HAP-1 (cell line): ENCODE measurements at regions not wholly inside any gene's neighbourhood (a gene's known extent, or its start where the extent isn't known, plus 50 kb on each side); places are given as distances from the start of the nearest gene placed in this dataset.
"Not testable (repeated sequence)": the region's sequence is repeated elsewhere in the genome, so short reads cannot be mapped to it uniquely, and the experiment has no call there.

Experiments
- DNase-seq, 2 experiments: peaks; one replicate each; pipeline ENCODE4 v3.0.0-alpha.2; 2016 to 2020; ENCODE audit warnings: low spot score in 2 of 2
- H3K27me3 ChIP-seq: fragments of 250-450 bp; sonication (Bioruptor Pico); 2 replicates; pipeline ENCODE4 v1.5.1; 2020; ENCODE audit warnings: low read depth, mild to moderate bottlenecking, moderate library complexity
- H3K36me3 ChIP-seq: fragments of 250-450 bp; sonication (Bioruptor Pico); replicated peaks from 2 replicates; pipeline ENCODE4 v1.5.1; 2020; ENCODE audit warnings: mild to moderate bottlenecking
- H3K4me1 ChIP-seq: fragments of 250-450 bp; sonication (Bioruptor Pico); 2 replicates; pipeline ENCODE4 v1.5.1; 2020; ENCODE audit warnings: mild to moderate bottlenecking
- H3K4me3 ChIP-seq: fragments of 250-450 bp; sonication (Bioruptor Pico); 2 replicates; pipeline ENCODE4 v1.5.1; 2020; ENCODE audit warnings: mild to moderate bottlenecking, moderate library complexity
- H3K9me3 ChIP-seq: fragments of 250-450 bp; sonication (Bioruptor Pico); 2 replicates; pipeline ENCODE4 v1.5.1; 2020; ENCODE audit warnings: mild to moderate bottlenecking, moderate library complexity
- in situ Hi-C: fragments of 300-500 bp; cut with MboI; formaldehyde crosslinking; loops from 3 replicates; pipeline ENCODE4 v1.14.3; 2020; ENCODE audit warnings: low sequenced_read_pairs, inconsistent platforms, mixed read lengths

- H3K9me3 ChIP-seq, in situ Hi-C loops, H3K4me1 ChIP-seq, H3K4me3 ChIP-seq, H3K27me3 ChIP-seq, DNase-seq, H3K36me3 ChIP-seq: not testable (repeated sequence)
Observed at GRCh38 chr7:47052541-47053208, 529.2 kb downstream of the TNS3 start.

- no peaks in the 10 kb centered on the region for H3K36me3 ChIP-seq
- no peak for DNase-seq
- H3K4me3 ChIP-seq, result no peak overlapping the region
- no peaks in the 10 kb centered on the region for H3K9me3 ChIP-seq
- H3K27me3 ChIP-seq, result no peaks in the 10 kb centered on the region
- H3K4me1 ChIP-seq, result no peaks in the 10 kb centered on the region
- in situ Hi-C loops, result no loop called here
Observed at GRCh38 chr7:47049234-47049774, 532.6 kb downstream of the TNS3 start.

DNA sequence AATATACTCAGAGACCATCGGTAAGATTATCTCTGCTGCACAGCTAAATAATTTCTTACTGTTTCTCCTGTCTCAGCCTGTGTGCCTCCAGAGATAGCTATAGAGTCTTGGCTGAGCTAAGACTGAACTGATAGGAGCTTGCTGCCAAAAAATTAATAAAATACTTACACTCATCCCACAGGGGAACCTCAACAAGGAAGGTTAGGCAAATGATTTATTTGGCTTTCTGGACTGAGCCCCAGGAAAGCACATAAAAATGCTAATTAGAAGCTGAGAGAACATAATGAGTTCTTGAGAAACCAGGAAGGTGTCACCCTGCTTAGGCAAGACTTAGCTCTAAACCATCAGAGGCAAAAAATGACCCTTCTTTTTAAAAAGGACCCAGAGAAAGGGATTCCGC, 534.5 kb downstream of the TNS3 start:
- Histone ChIP-seq H3K4me1 (no peaks in the 10 kb centered on the region), H3K4me3 (no peak overlapping the region), H3K36me3 (no peaks in the 10 kb centered on the region), H3K9me3 (no peaks in the 10 kb centered on the region), H3K27me3 (no peaks in the 10 kb centered on the region)
- in situ Hi-C loops, result no loop called here
- no peak for DNase-seq

GRCh38 chr7:47046949-47047348, 535.0 kb downstream of the TNS3 start:
- no peak for DNase-seq
- Histone ChIP-seq H3K4me1 (no peaks in the 10 kb centered on the region), H3K36me3 (no peaks in the 10 kb centered on the region), H3K4me3 (no peak overlapping the region), H3K27me3 (no peaks in the 10 kb centered on the region), H3K9me3 (no peaks in the 10 kb centered on the region)
- in situ Hi-C loops, result no loop called here

DNA sequence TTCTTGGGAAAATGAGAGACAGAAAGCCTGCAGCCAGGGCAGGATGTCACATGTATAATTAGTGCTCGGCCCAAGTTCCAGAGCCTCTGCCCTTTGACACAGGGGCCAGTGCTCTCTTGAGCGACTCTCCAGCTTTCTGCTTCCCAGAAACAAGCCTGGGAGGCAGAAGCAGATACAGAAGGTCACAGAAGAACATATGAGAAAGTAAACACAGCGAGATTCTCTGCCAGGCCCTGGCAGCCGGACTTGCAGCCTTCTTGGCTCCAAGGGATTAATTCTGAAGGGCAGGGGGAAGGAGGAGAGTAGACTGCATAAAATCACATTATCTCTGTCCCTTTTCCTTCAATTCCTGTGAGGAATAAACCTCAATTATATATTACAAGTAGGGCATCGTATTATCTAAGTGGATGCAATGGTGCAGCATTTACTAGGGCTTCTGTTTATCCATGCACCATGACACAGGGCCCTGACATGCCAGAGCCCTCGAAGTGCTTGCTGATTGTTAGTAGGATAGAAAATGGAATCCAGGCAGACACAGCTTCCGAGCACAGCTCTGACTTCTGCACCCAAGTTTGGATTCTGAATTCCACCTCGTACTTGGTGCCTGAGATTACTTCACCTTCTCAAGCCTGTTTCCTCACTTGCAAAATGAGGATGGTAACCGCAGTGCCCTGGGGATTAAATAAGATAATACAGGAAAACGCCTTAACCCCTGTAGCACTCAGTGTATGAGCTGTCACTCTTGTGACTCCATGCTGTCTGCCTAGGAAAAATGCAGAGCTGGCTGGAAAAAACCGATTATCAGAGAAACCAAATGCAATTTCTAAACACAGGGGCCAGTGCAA, 536.5 kb downstream of the TNS3 start:
- DNase-seq, result no peak
- Histone ChIP-seq H3K36me3 (no peaks in the 10 kb centered on the region), H3K4me3 (no peak overlapping the region), H3K9me3 (no peaks in the 10 kb centered on the region), H3K4me1 (no peaks in the 10 kb centered on the region), H3K27me3 (no peaks in the 10 kb centered on the region)
- in situ Hi-C loops, result no loop called here

DNA sequence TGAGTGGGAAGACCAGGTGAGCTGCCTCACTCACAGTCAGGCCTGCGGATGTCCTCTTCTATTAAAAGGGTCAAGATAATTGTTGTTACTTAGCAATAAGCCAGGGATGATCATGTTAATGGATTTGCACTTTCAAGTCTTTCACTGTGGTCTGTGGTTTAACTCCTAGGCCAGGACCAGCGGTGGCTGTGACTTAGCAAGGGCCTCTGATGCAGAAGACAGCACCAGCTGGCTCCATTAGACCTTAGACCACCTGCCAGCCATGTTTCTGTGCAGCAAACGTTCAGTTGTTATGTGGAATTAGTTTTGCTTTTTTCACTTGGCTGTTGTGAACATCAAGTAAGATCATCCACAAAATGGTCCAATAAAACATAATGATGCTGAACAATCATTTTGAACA, 537.3 kb downstream of the TNS3 start:
- peaks cover 4% of the 10 kb centered on the region; the same call in 1 of the 2 replicates for H3K4me1 ChIP-seq
- in situ Hi-C loops, result no loop called here
- DNase-seq, result no peak

GRCh38 chr7:47043304-47043703, 538.6 kb downstream of the TNS3 start:
- Histone ChIP-seq H3K4me3 (no peak overlapping the region), H3K36me3 (no peaks in the 10 kb centered on the region), H3K9me3 (no peaks in the 10 kb centered on the region), H3K4me1 (peaks cover 4% of the 10 kb centered on the region; the same call in 1 of the 2 replicates), H3K27me3 (no peaks in the 10 kb centered on the region)
- no peak for DNase-seq
- in situ Hi-C loops, result no loop called here

More for the DNA sequence above, 537.3 kb downstream of the TNS3 start:
- Histone ChIP-seq H3K36me3 (no peaks in the 10 kb centered on the region), H3K4me3 (no peak overlapping the region), H3K27me3 (no peaks in the 10 kb centered on the region), H3K9me3 (no peaks in the 10 kb centered on the region)

- peaks cover 4% of the 10 kb centered on the region; the same call in 1 of the 2 replicates for H3K4me1 ChIP-seq
- DNase-seq, result no peak
- in situ Hi-C loops, result no loop called here
- no peaks in the 10 kb centered on the region for H3K36me3 ChIP-seq
- no peak overlapping the region for H3K4me3 ChIP-seq
- no peaks in the 10 kb centered on the region for H3K9me3 ChIP-seq
- H3K27me3 ChIP-seq, result no peaks in the 10 kb centered on the region
Observed at GRCh38 chr7:47042669-47043068, 539.2 kb downstream of the TNS3 start.

- DNase-seq, result no peak
- Histone ChIP-seq H3K36me3 (no peaks in the 10 kb centered on the region), H3K4me3 (no peak overlapping the region), H3K9me3 (no peaks in the 10 kb centered on the region), H3K4me1 (peaks cover 4% of the 10 kb centered on the region; the same call in 1 of the 2 replicates), H3K27me3 (no peaks in the 10 kb centered on the region)
- in situ Hi-C loops, result no loop called here
Observed at GRCh38 chr7:47040795-47041347, 541.0 kb downstream of the TNS3 start.

DNA sequence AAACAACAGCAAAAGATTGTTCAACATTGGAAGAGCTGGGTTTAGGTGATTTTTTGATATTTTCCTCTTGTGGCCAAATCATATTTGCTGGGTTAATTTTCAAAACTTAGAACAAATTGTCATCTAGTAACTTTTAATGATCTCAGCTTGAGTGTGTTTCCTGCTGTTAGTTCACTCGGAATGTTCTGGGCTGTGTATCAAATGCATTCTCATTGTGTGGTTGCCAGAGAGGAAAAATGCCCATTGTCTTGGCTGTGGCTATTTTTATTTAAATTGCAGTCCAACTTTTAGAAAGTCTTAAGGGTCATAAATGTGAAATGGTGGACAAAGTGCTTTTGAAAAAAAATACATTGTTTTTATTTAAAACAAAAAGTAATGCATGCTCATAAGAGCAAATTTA, 542.0 kb downstream of the TNS3 start:
- H3K4me3 ChIP-seq, result no peak overlapping the region
- H3K4me1 ChIP-seq, result peaks cover 4% of the 10 kb centered on the region; the same call in 1 of the 2 replicates
- no peaks in the 10 kb centered on the region for H3K36me3 ChIP-seq
- no peaks in the 10 kb centered on the region for H3K9me3 ChIP-seq
- H3K27me3 ChIP-seq, result no peaks in the 10 kb centered on the region
- no peak for DNase-seq
- in situ Hi-C loops, result no loop called here

GRCh38 chr7:47039089-47039648, 542.7 kb downstream of the TNS3 start:
- H3K4me1 ChIP-seq, result peaks cover 4% of the 10 kb centered on the region; the same call in 1 of the 2 replicates
- no peak for DNase-seq
- in situ Hi-C loops, result no loop called here
- H3K4me3 ChIP-seq, result no peak overlapping the region
- H3K27me3 ChIP-seq, result no peaks in the 10 kb centered on the region
- no peaks in the 10 kb centered on the region for H3K9me3 ChIP-seq
- no peaks in the 10 kb centered on the region for H3K36me3 ChIP-seq

GRCh38 chr7:47038621-47039020, 543.3 kb downstream of the TNS3 start:
- Histone ChIP-seq H3K9me3 (no peaks in the 10 kb centered on the region), H3K27me3 (no peaks in the 10 kb centered on the region), H3K36me3 (no peaks in the 10 kb centered on the region), H3K4me1 (peaks cover 4% of the 10 kb centered on the region; the same call in 1 of the 2 replicates), H3K4me3 (no peak overlapping the region)
- no peak for DNase-seq
- in situ Hi-C loops, result no loop called here

DNA sequence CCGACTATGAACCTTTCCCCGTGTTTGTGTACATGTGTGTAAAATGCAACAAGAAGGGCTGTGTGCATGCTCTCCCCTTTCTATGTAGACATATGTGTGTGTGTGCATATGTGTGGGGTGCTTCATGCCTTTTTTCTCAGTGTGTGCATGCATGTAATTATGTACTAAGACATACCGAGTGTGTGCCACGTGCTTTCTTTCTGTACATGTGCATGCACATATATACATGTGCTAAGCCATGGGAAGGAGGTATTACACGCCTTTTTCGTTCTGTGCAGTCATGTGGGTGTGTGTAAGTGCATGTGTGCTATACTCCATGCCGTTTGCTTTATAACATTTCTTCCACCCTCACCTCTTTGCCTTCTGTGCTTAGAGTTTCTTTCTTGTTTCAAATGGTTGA, 544.3 kb downstream of the TNS3 start:
- Histone ChIP-seq H3K4me3 (no peak overlapping the region), H3K9me3 (no peaks in the 10 kb centered on the region), H3K36me3 (no peaks in the 10 kb centered on the region), H3K27me3 (no peaks in the 10 kb centered on the region), H3K4me1 (peaks cover 4% of the 10 kb centered on the region; the same call in 1 of the 2 replicates)
- DNase-seq, result no peak
- in situ Hi-C loops, result no loop called here
